ENCODE measurements at regions not wholly inside any gene's neighbourhood (a gene's known extent, or its start where the extent isn't known, plus 50 kb on each side); places are given as distances from the start of the nearest gene placed in this dataset.

DNA sequence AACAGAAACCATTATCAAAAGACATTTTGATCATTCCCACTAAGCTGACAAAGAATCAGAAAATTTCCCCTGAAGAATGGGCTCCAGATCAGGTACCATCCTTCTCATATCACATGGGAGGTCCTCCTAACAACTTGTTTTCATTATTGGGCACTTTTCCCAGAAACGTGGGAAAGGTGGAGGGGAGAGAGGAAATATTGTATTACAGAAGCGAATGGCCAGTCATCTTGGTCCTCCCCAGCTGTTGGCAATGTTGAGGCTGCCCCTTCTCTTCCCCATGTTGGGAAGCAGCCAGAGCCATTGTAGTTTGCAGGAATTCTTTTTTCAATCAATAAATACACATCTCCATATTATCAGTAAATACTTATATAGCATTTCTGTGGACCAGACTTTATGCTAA lies 126.2 kb upstream of the ZNF608 start:
- H3K4me3 ChIP-seq (ENCODE audit: low read length in 2 of 2) = no peak overlapping the region
- H3K27ac ChIP-seq (ENCODE audit: low read length) = no peak overlapping the region
- H3K9ac ChIP-seq (ENCODE audit: low read length in 2 of 2) = no peak overlapping the region
- H3K27me3 ChIP-seq (ENCODE audit: control insufficient read depth in 1 of 2, insufficient read depth in 2 of 2, low read length in 2 of 2) = no peaks in the 10 kb centered on the region
- no peaks in the 10 kb centered on the region for H3K9me3 ChIP-seq (ENCODE audit: control insufficient read depth in 2 of 2, low read length in 2 of 2)
- no peaks in the 10 kb centered on the region for H3K4me1 ChIP-seq (ENCODE audit: control insufficient read depth, insufficient read depth, low read length)
- no peaks in the 10 kb centered on the region for H3K36me3 ChIP-seq (ENCODE audit: control insufficient read depth in 2 of 2, insufficient read depth in 2 of 2, low read length in 2 of 2)

DNA sequence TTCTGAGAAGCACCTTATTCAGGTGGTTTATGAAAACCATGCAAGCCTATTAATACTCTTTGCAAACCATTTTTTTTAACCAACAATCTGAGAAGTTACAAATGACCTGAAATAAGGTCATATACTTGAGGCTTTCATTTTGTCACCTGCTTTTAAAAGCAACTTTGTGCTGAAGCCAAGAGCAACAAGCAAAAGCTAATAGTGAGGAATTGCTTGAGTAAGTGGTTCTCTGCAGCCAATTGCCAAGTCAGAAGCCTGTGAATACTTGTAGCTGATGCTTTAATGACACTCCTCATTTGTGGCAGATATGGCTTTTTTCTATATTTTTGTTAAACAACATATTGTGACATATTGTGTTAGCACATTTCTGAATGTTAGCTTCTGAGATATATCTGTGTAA lies 126.7 kb upstream of the ZNF608 start:
- H3K27me3 ChIP-seq (ENCODE audit: control insufficient read depth in 1 of 2, insufficient read depth in 2 of 2, low read length in 2 of 2) = no peaks in the 10 kb centered on the region
- H3K27ac ChIP-seq (ENCODE audit: low read length) = no peak overlapping the region
- no peak overlapping the region for H3K9ac ChIP-seq (ENCODE audit: low read length in 2 of 2)
- H3K36me3 ChIP-seq (ENCODE audit: control insufficient read depth in 2 of 2, insufficient read depth in 2 of 2, low read length in 2 of 2) = no peaks in the 10 kb centered on the region
- H3K4me1 ChIP-seq (ENCODE audit: control insufficient read depth, insufficient read depth, low read length) = no peaks in the 10 kb centered on the region
- no peak overlapping the region for H3K4me3 ChIP-seq (ENCODE audit: low read length in 2 of 2)
- H3K9me3 ChIP-seq (ENCODE audit: control insufficient read depth in 2 of 2, low read length in 2 of 2) = no peaks in the 10 kb centered on the region

DNA sequence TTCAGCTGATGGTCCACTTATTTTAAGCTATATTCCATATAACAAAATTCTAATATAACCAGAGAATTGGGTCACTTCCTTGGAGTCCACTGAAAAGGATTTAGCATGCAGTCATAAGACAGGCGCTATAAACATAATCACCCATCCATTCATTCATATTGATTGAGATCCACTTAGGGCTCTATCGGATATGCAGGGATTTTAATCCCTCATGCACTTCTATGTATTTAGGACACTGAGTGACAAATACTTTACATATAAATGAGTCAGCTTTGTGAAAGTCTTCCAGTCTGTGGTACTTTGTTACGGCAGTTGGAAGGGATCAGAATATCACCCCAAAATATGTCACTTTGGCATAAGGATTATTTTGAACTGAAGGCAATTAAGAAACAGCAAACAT lies 127.3 kb upstream of the ZNF608 start:
- Histone ChIP-seq H3K4me3 (ENCODE audit: low read length in 2 of 2) (no peak overlapping the region), H3K36me3 (ENCODE audit: control insufficient read depth in 2 of 2, insufficient read depth in 2 of 2, low read length in 2 of 2) (no peaks in the 10 kb centered on the region), H3K27ac (ENCODE audit: low read length) (no peak overlapping the region), H3K27me3 (ENCODE audit: control insufficient read depth in 1 of 2, insufficient read depth in 2 of 2, low read length in 2 of 2) (no peaks in the 10 kb centered on the region), H3K9me3 (ENCODE audit: control insufficient read depth in 2 of 2, low read length in 2 of 2) (no peaks in the 10 kb centered on the region), H3K9ac (ENCODE audit: low read length in 2 of 2) (no peak overlapping the region), H3K4me1 (ENCODE audit: control insufficient read depth, insufficient read depth, low read length) (no peaks in the 10 kb centered on the region)

DNA sequence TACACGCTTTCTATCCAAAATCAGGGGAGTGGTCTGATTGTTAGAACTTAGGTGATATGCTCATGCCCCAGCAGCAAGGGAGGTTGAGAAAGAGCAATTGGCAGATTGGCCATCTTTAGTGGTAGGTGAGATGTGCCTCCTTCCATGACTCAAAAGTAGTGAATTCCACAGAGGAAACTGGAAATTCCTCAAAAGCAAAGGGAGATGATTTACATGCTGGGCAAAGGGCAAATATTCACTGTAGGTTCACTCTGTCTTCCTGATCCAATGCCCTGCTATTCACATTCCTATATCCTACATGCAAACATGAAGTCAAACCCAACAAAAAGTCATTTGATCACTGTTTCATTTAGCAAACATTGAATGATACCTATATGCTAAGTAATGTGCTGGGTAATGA lies 130.1 kb upstream of the ZNF608 start:
- Histone ChIP-seq H3K9me3 (ENCODE audit: control insufficient read depth in 2 of 2, low read length in 2 of 2) (no peaks in the 10 kb centered on the region), H3K4me1 (ENCODE audit: control insufficient read depth, insufficient read depth, low read length) (no peaks in the 10 kb centered on the region), H3K4me3 (ENCODE audit: low read length in 2 of 2) (no peak overlapping the region), H3K36me3 (ENCODE audit: control insufficient read depth in 2 of 2, insufficient read depth in 2 of 2, low read length in 2 of 2) (no peaks in the 10 kb centered on the region), H3K27ac (ENCODE audit: low read length) (no peak overlapping the region), H3K27me3 (ENCODE audit: control insufficient read depth in 1 of 2, insufficient read depth in 2 of 2, low read length in 2 of 2) (no peaks in the 10 kb centered on the region), H3K9ac (ENCODE audit: low read length in 2 of 2) (no peak overlapping the region)

DNA sequence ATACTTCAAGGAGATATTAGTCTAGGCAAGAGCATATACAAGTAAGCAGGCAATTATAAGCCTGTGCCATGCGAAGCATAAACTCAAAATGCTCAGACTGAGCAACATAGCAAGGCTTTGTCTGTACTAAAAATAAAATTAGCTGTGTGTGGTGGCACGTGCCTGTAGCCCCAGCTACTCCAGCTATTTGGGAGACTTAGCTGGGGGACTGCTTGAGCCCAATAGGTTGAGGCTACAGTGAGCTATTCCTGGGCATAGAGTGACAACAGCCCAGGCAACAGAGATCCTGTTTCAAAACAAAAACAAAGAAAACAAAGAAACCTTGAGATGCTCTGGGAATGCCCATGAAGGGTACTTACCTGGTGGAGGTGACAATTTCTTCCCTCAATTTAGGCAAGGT lies 130.5 kb upstream of the ZNF608 start:
- Histone ChIP-seq H3K27me3 (ENCODE audit: control insufficient read depth in 1 of 2, insufficient read depth in 2 of 2, low read length in 2 of 2) (no peaks in the 10 kb centered on the region), H3K4me1 (ENCODE audit: control insufficient read depth, insufficient read depth, low read length) (no peaks in the 10 kb centered on the region), H3K27ac (ENCODE audit: low read length) (no peak overlapping the region), H3K9me3 (ENCODE audit: control insufficient read depth in 2 of 2, low read length in 2 of 2) (no peaks in the 10 kb centered on the region), H3K36me3 (ENCODE audit: control insufficient read depth in 2 of 2, insufficient read depth in 2 of 2, low read length in 2 of 2) (no peaks in the 10 kb centered on the region), H3K9ac (ENCODE audit: low read length in 2 of 2) (no peak overlapping the region), H3K4me3 (ENCODE audit: low read length in 2 of 2) (no peak overlapping the region)

DNA sequence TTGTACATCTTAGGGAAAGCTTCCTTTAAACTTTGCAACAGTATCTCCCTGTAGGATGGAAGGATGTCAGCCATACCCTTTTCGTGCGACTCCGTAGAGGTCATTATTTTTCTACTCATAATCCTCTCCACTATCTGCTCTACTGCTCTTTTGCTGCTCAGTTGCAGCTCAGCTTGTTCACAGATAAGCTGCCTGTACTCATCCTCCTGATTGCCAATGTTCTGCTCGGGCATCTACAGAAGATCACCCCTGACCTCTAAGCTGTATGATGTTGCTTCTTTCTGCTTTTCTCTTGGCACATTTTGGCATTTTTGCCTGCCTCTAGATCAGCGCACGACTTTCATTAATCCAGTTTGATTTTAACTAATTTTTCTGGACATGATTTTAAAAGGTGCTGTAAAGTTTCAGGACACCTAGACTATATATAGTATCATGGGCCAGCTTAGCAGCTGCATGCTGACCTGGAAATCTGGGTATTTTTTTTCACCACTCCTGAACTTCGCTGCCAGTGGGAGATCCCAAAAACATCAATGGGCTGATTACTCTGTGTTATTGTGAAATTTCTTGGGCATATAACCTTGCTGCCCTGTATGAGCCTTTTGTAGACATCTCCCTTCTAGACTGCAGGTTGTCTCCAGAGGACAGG lies 131.2 kb upstream of the ZNF608 start:
- Histone ChIP-seq H3K9me3 (ENCODE audit: control insufficient read depth in 2 of 2, low read length in 2 of 2) (no peaks in the 10 kb centered on the region), H3K4me1 (ENCODE audit: control insufficient read depth, insufficient read depth, low read length) (no peaks in the 10 kb centered on the region), H3K36me3 (ENCODE audit: control insufficient read depth in 2 of 2, insufficient read depth in 2 of 2, low read length in 2 of 2) (no peaks in the 10 kb centered on the region), H3K27me3 (ENCODE audit: control insufficient read depth in 1 of 2, insufficient read depth in 2 of 2, low read length in 2 of 2) (no peaks in the 10 kb centered on the region), H3K4me3 (ENCODE audit: low read length in 2 of 2) (no peak overlapping the region), H3K27ac (ENCODE audit: low read length) (no peak overlapping the region), H3K9ac (ENCODE audit: low read length in 2 of 2) (no peak overlapping the region)

DNA sequence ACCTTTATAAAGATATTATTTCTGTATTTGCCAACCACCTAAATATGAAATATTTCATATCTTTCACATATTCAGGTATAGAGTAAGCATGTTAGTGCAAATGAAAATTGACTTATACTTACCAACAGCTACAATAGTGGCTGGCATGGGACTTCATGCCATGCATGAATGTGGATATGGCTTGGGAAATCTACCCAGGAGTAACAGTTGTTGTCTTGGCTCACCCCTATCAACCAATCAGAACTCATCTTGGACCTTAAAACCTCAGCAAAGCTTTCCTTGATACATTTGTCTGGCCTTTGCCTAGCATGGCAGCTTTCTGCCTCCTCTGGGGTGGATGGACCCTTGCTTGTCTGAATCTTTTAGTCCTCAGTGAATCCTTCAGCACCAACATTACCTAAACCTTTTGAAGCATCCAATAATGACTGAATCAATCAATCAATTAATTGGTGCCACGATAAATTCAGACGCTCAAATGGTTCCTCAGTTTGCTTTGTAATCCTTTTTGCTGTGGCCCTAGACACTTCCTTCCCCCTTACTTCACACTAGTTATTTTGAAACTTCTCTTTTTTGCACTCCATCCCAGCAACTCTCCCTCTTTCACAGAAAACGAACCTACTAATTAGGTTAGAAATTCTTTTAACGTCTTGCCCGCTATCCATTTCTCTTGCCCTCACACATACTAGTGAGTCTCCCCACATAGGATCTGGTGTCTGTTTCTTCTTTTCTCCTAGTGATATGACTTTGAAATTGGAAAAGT lies 132.3 kb upstream of the ZNF608 start:
- Histone ChIP-seq H3K36me3 (ENCODE audit: control insufficient read depth in 2 of 2, insufficient read depth in 2 of 2, low read length in 2 of 2) (no peaks in the 10 kb centered on the region), H3K4me3 (ENCODE audit: low read length in 2 of 2) (no peak overlapping the region), H3K9ac (ENCODE audit: low read length in 2 of 2) (no peak overlapping the region), H3K27ac (ENCODE audit: low read length) (no peak overlapping the region), H3K27me3 (ENCODE audit: control insufficient read depth in 1 of 2, insufficient read depth in 2 of 2, low read length in 2 of 2) (no peaks in the 10 kb centered on the region), H3K9me3 (ENCODE audit: control insufficient read depth in 2 of 2, low read length in 2 of 2) (no peaks in the 10 kb centered on the region), H3K4me1 (ENCODE audit: control insufficient read depth, insufficient read depth, low read length) (no peaks in the 10 kb centered on the region)

DNA sequence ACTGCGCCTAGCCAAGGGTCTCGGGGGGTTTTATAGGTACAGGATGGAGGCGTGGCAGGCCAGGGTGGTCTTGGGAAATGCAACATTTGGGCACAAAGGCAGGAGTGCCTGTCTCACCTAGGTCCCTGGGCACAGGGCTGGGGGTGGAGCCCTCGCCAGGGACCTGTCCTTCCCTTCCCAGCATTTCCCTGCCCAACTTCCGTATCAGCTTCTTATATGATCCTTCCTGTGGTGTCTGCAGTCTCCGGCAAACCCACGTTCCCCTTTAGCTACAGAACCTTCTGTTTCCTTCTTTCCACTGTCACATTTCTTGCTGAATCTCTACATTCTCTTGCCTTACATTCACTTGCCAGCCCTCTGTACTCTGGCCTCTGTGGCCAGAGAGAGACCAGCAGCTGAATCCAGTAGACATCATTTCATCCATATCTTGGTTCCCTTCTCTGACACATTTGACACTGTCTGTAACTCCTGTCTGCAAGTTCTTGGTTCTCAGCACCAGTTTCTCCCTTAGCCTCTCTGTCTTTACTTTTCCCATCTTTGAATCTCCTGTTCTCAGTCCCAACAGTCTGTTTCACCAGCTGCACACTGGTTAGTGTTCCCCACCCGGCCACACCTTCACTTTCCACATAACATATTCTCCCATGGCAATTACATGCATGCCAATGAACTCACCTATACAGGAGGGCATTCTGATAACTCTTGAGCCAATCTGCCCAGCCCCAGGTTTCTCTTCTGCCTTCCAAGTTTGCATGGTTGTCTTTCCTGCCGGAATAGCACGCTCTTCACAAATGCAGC lies 134.7 kb upstream of the ZNF608 start:
- no peaks in the 10 kb centered on the region for H3K4me1 ChIP-seq (ENCODE audit: control insufficient read depth, insufficient read depth, low read length)
- H3K9ac ChIP-seq (ENCODE audit: low read length in 2 of 2) = no peak overlapping the region
- no peaks in the 10 kb centered on the region for H3K9me3 ChIP-seq (ENCODE audit: control insufficient read depth in 2 of 2, low read length in 2 of 2)
- no peaks in the 10 kb centered on the region for H3K36me3 ChIP-seq (ENCODE audit: control insufficient read depth in 2 of 2, insufficient read depth in 2 of 2, low read length in 2 of 2)
- H3K4me3 ChIP-seq (ENCODE audit: low read length in 2 of 2) = no peak overlapping the region
- H3K27me3 ChIP-seq (ENCODE audit: control insufficient read depth in 1 of 2, insufficient read depth in 2 of 2, low read length in 2 of 2) = no peaks in the 10 kb centered on the region
- no peak overlapping the region for H3K27ac ChIP-seq (ENCODE audit: low read length)

DNA sequence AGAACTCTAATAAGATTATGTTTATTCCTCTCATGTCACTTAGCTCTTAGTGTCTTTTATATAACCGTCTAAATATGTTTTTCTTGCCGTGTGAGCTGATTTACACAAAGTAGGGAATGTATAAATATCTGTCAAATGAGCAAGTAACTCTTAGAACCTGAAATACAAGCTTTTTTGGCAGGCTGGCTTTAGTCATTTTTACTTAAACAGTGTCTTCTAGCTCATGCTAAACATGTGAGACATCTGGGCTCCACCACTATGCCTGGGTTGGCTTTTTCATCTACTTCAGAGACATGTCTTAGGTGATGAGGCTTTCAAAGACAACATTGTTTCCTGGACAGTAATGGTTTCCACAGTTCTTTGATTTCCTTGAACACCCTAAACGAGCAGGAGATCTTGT lies 137.2 kb upstream of the ZNF608 start:
- H3K9ac ChIP-seq (ENCODE audit: low read length in 2 of 2) = no peak overlapping the region
- no peaks in the 10 kb centered on the region for H3K4me1 ChIP-seq (ENCODE audit: control insufficient read depth, insufficient read depth, low read length)
- no peaks in the 10 kb centered on the region for H3K9me3 ChIP-seq (ENCODE audit: control insufficient read depth in 2 of 2, low read length in 2 of 2)
- no peak overlapping the region for H3K27ac ChIP-seq (ENCODE audit: low read length)
- no peaks in the 10 kb centered on the region for H3K27me3 ChIP-seq (ENCODE audit: control insufficient read depth in 1 of 2, insufficient read depth in 2 of 2, low read length in 2 of 2)
- H3K36me3 ChIP-seq (ENCODE audit: control insufficient read depth in 2 of 2, insufficient read depth in 2 of 2, low read length in 2 of 2) = no peaks in the 10 kb centered on the region
- H3K4me3 ChIP-seq (ENCODE audit: low read length in 2 of 2) = no peak overlapping the region

DNA sequence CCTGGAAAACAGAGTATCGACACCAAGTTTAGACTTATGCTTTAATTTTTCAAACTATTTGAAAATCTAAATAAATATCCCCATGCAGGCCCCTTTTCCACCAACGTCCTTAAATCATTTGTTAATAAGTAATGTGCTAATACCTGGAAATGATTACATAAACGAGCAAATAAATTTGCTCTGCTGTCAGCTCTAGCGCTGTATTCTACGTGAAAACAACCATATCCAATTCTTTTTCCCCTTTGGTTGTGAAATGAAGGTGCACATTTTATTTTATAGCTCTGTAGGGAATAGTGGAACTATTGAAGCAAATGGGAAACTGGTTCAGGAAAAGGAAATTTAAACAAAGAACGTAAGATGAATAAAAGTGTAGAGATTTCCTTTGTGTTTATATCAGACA lies 137.7 kb upstream of the ZNF608 start:
- no peaks in the 10 kb centered on the region for H3K36me3 ChIP-seq (ENCODE audit: control insufficient read depth in 2 of 2, insufficient read depth in 2 of 2, low read length in 2 of 2)
- H3K27ac ChIP-seq (ENCODE audit: low read length) = no peak overlapping the region
- H3K4me1 ChIP-seq (ENCODE audit: control insufficient read depth, insufficient read depth, low read length) = no peaks in the 10 kb centered on the region
- no peaks in the 10 kb centered on the region for H3K9me3 ChIP-seq (ENCODE audit: control insufficient read depth in 2 of 2, low read length in 2 of 2)
- no peak overlapping the region for H3K4me3 ChIP-seq (ENCODE audit: low read length in 2 of 2)
- H3K9ac ChIP-seq (ENCODE audit: low read length in 2 of 2) = no peak overlapping the region
- no peaks in the 10 kb centered on the region for H3K27me3 ChIP-seq (ENCODE audit: control insufficient read depth in 1 of 2, insufficient read depth in 2 of 2, low read length in 2 of 2)

DNA sequence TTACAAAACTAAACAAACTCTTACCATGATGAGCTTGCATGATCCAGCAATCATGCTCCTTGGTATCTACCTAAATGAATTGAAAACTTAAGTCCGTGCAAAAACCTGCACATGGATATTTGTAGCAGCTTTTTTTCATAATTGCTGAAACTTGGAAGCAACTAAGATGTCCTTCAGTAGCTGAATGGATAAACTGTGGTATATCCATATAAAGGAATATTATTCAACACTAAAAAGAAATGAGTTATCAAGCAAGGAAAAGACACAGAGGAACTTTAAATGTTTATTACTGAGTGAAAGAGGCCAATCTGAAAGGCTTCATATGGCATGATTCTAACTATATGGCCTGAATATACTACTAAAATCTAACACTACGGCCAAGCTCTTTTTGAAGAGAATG lies 139.1 kb upstream of the ZNF608 start:
- no peaks in the 10 kb centered on the region for H3K27me3 ChIP-seq (ENCODE audit: control insufficient read depth in 1 of 2, insufficient read depth in 2 of 2, low read length in 2 of 2)
- H3K36me3 ChIP-seq (ENCODE audit: control insufficient read depth in 2 of 2, insufficient read depth in 2 of 2, low read length in 2 of 2) = no peaks in the 10 kb centered on the region
- no peaks in the 10 kb centered on the region for H3K9me3 ChIP-seq (ENCODE audit: control insufficient read depth in 2 of 2, low read length in 2 of 2)
- H3K27ac ChIP-seq (ENCODE audit: low read length) = no peak overlapping the region
- no peak overlapping the region for H3K4me3 ChIP-seq (ENCODE audit: low read length in 2 of 2)
- H3K4me1 ChIP-seq (ENCODE audit: control insufficient read depth, insufficient read depth, low read length) = no peaks in the 10 kb centered on the region
- H3K9ac ChIP-seq (ENCODE audit: low read length in 2 of 2) = no peak overlapping the region

All from stomach smooth muscle (tissue), 2 donors.